Mesothelial cell of epicardium (in vitro differentiated cells): ENCODE measurements at regions not wholly inside any gene's neighbourhood (a gene's known extent, or its start where the extent isn't known, plus 50 kb on each side); places are given as distances from the start of the nearest gene placed in this dataset.

ENCODE experiments used
- DNase-seq, 2 experiments: peaks; one replicate each; pipeline ENCODE4 v3.0.0; 2021; ENCODE audit warnings: low spot score in 2 of 2; ENCODE audit not compliant: unreplicated experiment in 2 of 2
- H3K27ac Mint-ChIP-seq: 2 replicates; pipeline ENCODE4 v1.8.0; 2021; ENCODE audit warnings: mixed read lengths
- H3K27me3 Mint-ChIP-seq: 2 replicates; pipeline ENCODE4 v1.8.0; 2021; ENCODE audit warnings: low read depth, mixed read lengths
- H3K36me3 Mint-ChIP-seq: 2 replicates; pipeline ENCODE4 v1.8.0; 2021; ENCODE audit warnings: mixed read lengths
- H3K4me1 Mint-ChIP-seq: 2 replicates; pipeline ENCODE4 v1.8.0; 2021; ENCODE audit warnings: mixed read lengths
- H3K4me3 Mint-ChIP-seq: 2 replicates; pipeline ENCODE4 v1.8.0; 2021; ENCODE audit warnings: mild to moderate bottlenecking, moderate library complexity, mixed read lengths
- H3K9me3 Mint-ChIP-seq: 2 replicates; pipeline ENCODE4 v1.8.0; 2021; ENCODE audit warnings: mixed read lengths
- CTCF ChIP-seq: fragments of 200-600 bp; sonication (generic); IDR thresholded peaks from one replicate; pipeline ENCODE4 v1.5.0; 2021; ENCODE audit warnings: antibody characterized with exemption; ENCODE audit not compliant: unreplicated experiment

- Mint-ChIP-seq H3K4me3 (no peak overlapping the region), H3K4me1 (peaks cover 41% of the 10 kb centered on the region), H3K27me3 (peaks cover 12% of the 10 kb centered on the region), H3K9me3 (no peaks in the 10 kb centered on the region), H3K36me3 (no peaks in the 10 kb centered on the region), H3K27ac (no peak overlapping the region)
- no peak for DNase-seq
- TF ChIP-seq CTCF, result no peak
Observed at GRCh38 chr11:8335683-8336082, 72.0 kb upstream of the LMO1 start.

GRCh38 chr11:8335186-8335585, 71.5 kb upstream of the LMO1 start:
- Mint-ChIP-seq H3K9me3 (no peaks in the 10 kb centered on the region), H3K36me3 (no peaks in the 10 kb centered on the region), H3K27ac (no peak overlapping the region), H3K4me1 (peaks cover 44% of the 10 kb centered on the region), H3K27me3 (peaks cover 14% of the 10 kb centered on the region), H3K4me3 (no peak overlapping the region)
- DNase-seq, result no peak
- no peak for TF ChIP-seq CTCF

GRCh38 chr11:8333811-8334401, 70.2 kb upstream of the LMO1 start:
- Mint-ChIP-seq H3K27ac (no peak overlapping the region), H3K36me3 (no peaks in the 10 kb centered on the region), H3K9me3 (no peaks in the 10 kb centered on the region), H3K4me3 (no peak overlapping the region), H3K4me1 (peaks cover 52% of the 10 kb centered on the region), H3K27me3 (peaks cover 18% of the 10 kb centered on the region)
- TF ChIP-seq CTCF, result no peak
- DNase-seq, result no peak

GRCh38 chr11:8333376-8333775, 69.7 kb upstream of the LMO1 start:
- Mint-ChIP-seq H3K27ac (no peak overlapping the region), H3K4me1 (peaks cover 55% of the 10 kb centered on the region), H3K27me3 (peaks cover 21% of the 10 kb centered on the region), H3K36me3 (no peaks in the 10 kb centered on the region), H3K9me3 (no peaks in the 10 kb centered on the region), H3K4me3 (no peak overlapping the region)
- DNase-seq, result no peak
- no peak for TF ChIP-seq CTCF

- H3K4me1 Mint-ChIP-seq, result peaks cover 53% of the 10 kb centered on the region
- no peak overlapping the region for H3K27ac Mint-ChIP-seq
- H3K9me3 Mint-ChIP-seq, result no peaks in the 10 kb centered on the region
- DNase-seq, result no peak
- H3K27me3 Mint-ChIP-seq, result peaks cover 19% of the 10 kb centered on the region
- H3K36me3 Mint-ChIP-seq, result no peaks in the 10 kb centered on the region
- no peak overlapping the region for H3K4me3 Mint-ChIP-seq
- no peak for TF ChIP-seq CTCF
Observed at GRCh38 chr11:8332891-8333290, 69.2 kb upstream of the LMO1 start.

- H3K4me1 Mint-ChIP-seq, result peaks cover 49% of the 10 kb centered on the region
- DNase-seq, result no peak
- no peak overlapping the region for H3K27ac Mint-ChIP-seq
- H3K27me3 Mint-ChIP-seq, result peaks cover 18% of the 10 kb centered on the region
- TF ChIP-seq CTCF, result no peak
- H3K36me3 Mint-ChIP-seq, result no peaks in the 10 kb centered on the region
- no peak overlapping the region for H3K4me3 Mint-ChIP-seq
- no peaks in the 10 kb centered on the region for H3K9me3 Mint-ChIP-seq
Observed at GRCh38 chr11:8332196-8332595, 68.5 kb upstream of the LMO1 start.
